ENCODE measurements at regions not wholly inside any gene's neighbourhood (a gene's known extent, or its start where the extent isn't known, plus 50 kb on each side); places are given as distances from the start of the nearest gene placed in this dataset.

GRCh38 chr3:101085752-101086151, 92.5 kb upstream of the ABI3BP start:
- DNase-seq (ENCODE audit: low read depth in 3 of 3), result no peak

DNA sequence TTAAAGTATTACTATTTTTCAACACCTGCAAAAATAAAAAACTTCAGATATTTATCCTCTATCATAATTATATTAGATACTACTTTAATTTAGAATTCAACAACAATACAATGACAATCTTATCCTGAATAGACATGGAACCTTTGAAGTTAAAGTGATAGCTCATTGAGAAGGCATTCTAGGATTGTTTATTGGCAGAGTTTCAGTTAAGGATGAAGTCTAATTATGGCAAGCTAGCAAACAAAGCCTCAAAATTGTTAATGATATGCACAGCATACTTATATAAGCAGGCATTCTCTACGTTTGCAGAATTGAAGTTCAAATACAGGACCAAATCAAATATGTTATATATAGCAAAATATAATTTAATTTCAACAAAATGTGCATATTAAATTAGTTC, 91.2 kb upstream of the ABI3BP start:
- DNase-seq (ENCODE audit: low read depth in 3 of 3), result no peak

DNA sequence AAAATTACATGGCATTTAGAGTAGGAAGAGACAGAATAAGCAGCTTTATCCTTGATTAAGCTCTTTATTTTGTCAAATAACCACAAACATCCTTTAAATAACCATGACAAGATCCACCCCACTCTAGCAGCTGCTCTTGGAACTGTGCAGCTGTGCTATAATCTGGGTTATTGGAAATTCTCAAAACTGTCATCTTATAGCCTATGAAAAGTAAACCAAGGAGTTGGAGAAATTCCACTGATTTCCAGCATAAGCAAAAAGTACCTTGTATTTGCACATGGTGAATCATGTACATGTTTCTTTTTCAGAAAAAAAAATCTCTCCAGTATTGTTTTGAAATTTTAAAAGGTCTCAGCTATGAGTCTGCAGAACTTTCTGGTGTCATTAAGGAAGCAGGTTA, 88.8 kb upstream of the ABI3BP start:
- DNase-seq (ENCODE audit: low read depth in 3 of 3), result no peak

- DNase-seq (ENCODE audit: low read depth in 3 of 3), result no peak
These were observed 88.2 kb upstream of the ABI3BP start for GRCh38 chr3:101081446-101081845.

DNA sequence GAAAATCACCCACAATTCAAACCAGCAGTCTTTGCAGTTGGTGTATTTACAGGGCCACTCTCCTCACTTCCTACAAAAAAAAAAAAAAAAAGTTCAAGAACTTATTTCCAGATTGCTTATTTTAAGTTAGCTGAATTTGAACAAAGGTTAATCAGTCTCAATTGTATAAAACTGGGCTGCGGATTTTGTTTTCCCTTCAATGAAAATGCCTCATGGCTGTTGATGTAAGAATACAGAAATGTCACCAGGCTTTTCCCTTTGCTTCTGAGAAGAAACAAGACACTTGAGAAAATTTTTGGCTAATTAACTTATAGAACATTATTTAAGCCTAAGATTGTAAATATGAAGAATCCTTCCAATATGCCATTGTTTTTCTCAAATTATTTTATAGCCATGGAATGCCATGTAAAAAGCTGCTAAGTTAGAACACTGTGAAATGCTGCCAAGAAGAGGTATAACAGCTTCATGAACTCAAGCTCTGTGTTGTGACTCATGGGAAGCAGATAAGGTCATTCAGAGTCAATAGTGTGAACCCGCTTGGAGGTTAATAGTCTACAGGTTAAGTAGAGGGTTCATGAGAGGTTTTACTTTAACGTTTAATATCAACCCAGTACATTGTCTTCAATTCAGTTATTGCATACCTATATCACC, 84.3 kb upstream of the ABI3BP start:
- no peak for DNase-seq (ENCODE audit: low read depth in 3 of 3)

- no peak for DNase-seq (ENCODE audit: low read depth in 3 of 3)
These were observed 81.3 kb upstream of the ABI3BP start for GRCh38 chr3:101074518-101074917.

DNA sequence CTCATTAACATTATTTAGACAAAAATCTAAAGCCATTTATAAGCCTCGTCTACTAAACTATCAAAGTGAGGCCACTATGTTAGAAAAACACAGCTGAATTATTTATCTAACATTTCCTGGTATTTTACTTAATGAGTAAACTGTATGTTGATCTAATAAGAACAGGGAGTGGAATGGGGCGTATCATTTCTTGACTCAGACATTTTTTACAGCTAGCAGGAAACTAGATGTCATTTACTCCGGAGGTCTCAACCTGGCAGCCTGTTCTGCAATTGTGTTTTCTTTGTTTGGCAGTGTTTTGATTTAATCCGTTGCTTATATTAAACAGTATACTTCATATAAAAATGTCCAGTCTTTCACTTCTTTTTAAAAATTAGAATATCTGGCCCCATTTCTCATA, 79.1 kb upstream of the ABI3BP start:
- DNase-seq (ENCODE audit: low read depth in 3 of 3), result no peak

DNA sequence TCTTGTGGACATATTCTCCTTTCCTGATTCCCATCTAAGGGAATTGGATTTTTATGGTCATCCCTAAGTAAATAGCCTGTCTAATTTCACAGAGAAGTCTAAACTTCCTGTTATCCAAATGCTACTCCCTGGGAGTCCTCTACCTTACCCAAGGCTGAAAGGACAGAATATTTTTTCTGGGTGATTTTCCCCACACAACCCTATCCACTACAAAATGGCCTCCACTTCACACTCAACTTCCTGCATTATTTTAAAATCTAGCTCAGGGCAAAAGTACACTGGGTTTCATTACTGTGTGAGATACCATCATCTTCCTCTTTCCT, 77.5 kb upstream of the ABI3BP start:
- no peak for DNase-seq (ENCODE audit: low read depth in 3 of 3)

DNA sequence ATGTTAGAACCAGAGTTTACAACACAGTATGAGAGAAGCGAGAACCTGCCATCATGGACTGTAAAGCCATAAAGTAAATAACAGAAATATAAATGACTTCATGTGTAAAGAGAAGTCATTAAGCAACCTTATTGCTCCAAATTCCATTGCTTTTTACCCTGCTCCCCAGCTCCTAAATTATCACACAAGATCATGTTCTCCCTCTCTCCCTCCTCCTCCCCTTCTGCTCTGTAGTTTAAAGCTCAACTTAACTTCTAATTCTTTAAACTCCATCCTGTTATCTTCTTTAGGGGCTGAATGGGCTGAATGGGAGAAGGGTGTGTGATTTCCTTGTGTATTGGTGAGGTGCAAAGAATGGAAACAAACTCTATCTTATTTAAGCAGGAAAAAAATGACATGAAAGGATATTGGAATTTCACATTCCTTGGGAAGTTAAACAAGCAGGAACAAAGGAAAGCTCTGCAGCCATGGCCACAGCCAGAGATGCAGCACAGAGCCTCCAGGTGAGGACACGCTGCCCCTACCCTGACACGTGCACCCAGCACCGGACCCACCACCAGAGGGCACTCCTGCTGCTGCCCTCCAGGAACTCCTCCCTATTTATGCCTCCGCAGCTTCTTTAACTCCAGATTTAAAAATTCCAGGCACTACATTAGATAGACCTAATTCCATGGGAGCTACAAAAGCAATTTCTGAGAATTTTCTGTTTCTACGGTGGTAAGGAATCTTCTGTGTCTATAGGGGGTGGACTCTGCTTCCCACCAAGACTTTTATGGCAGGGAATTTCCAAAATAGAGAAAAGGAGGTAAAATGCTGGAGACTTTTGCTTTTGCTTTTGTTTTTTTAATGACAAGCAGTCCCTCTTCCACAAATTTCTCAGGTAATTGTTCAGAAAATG, 76.9 kb upstream of the ABI3BP start:
- peak; percentile 2 to 29 (median 23) for DNase-seq (ENCODE audit: low read depth in 3 of 3)

- DNase-seq (ENCODE audit: low read depth in 3 of 3), result no peak
These were observed 75.8 kb upstream of the ABI3BP start for GRCh38 chr3:101068876-101069606.

GRCh38 chr3:101066711-101067129, 73.5 kb upstream of the ABI3BP start:
- DNase-seq (ENCODE audit: low read depth in 3 of 3), result no peak

- DNase-seq (ENCODE audit: low read depth in 3 of 3), result no peak
These were observed 72.7 kb upstream of the ABI3BP start for GRCh38 chr3:101065962-101066361.

DNA sequence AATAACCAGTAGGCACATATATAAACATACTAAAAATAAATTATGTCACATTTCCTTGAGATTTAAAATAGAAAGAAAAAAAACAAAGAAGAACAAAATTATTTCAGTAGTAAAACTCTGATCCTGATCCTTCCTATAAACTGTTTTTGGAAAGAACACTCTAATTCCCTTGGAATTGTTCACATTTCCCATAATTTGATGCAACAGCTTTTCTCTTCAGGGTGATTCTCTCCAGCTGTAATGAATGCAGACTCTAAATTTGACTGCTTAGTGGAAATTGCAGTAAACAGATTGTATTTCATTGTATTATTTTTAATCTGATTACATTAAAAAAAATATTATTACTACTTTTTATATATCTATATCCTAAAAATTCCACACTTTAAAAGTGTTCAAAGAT, 70.2 kb upstream of the ABI3BP start:
- no peak for DNase-seq (ENCODE audit: low read depth in 3 of 3)

DNA sequence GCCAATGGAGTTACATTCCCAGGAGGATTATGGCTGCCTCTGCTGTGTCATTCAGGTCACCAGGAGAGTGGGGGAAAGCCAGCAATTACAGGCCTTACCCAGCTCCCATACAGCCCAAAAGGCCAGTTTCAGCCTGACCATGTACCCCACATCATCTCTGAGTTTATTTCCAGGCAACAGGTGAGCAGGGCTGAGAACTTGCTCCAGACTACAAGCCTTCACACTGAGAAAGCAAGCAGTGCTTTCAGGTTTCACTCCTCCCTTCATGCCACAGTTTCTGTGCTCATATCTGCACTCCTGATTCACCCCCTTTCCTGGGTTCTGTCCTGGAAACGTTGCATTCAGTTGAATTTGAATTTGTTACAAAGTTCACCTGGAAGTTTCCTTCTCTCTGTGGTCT, 68.1 kb upstream of the ABI3BP start:
- no peak for DNase-seq (ENCODE audit: low read depth in 3 of 3)

DNA sequence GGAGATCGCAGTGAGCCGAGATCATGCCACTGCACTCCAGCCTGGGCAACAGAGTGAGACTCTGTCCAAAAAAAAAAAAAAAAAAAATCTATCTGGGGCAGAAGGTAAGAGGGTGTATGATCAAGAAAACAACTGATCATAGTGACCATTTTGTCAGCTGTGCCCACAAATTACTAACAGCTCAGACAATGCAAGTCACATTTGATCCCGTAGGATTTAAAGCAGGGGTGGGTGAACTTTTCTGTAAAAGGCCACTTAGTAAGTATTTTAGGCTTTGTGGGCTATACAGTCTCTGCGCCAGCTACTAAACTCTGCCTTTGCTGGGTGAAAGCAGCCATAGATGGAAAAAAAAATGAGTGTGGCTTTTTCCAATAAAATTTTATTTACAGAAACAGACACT, 57.6 kb upstream of the ABI3BP start:
- DNase-seq (ENCODE audit: low read depth in 3 of 3), result no peak

- no peak for DNase-seq (ENCODE audit: low read depth in 3 of 3)
These were observed 56.8 kb upstream of the ABI3BP start for GRCh38 chr3:101050046-101050445.

- DNase-seq (ENCODE audit: low read depth in 3 of 3), result no peak
These were observed 56.3 kb upstream of the ABI3BP start for GRCh38 chr3:101049532-101049931.

DNA sequence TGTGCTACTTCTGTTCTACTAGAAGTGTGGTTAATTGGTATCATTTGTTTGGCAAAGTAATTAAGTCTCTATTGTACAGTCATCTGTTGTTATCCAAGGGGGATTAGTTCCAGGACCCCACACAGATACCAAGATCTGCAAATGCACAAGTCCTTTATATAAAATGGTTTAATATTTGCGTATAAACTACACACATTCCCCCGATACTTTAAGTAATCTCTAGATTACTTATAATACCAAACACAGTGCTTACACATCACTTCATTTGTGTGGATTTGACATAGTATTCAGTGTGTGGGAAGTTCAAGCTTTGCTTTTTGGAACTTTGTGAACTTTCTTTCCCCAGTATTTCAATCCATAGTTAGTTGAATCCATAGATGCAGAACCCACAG, 50.5 kb upstream of the ABI3BP start:
- DNase-seq (ENCODE audit: low read depth in 3 of 3), result no peak

DNA sequence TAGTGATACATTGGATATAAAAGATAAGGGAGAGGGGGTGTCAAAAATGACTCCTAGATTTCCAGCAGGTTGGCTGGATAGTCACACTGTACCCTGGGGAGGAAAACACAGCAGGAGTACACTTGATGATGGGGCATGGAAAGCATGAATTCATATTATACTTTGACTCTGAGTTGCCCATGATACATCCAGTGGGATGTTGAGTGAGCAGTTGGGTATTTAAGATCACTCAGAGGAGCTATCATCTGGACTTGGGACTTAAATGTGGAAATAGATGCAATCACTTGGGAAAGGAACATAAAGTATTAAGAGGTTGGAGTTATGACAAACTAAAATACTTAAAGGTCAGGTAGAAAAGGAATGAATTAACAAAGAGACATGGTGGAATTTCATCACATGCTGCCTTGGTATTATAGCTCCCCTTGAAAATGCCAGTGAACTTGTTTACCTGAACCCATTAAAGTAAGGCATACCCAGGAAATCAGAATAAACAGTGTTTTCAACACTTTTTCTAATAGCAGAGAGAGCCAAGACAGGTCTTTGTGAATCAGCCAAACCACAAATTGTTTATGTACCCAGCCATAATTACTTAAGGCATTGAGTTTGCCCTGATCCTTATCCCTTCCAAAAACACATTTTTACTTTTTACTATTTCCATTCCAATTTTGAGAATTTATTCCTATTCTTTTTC, 49.9 kb upstream of the ABI3BP start:
- no peak for DNase-seq (ENCODE audit: low read depth in 3 of 3)

All from stimulated activated CD4-positive, alpha-beta T cell treated with anti-CD3 and anti-CD28 coated beads, TNF-alpha, amount 100 ng/mL, for 4 hours (primary cell).